Bone marrow (tissue), 2 donors: ENCODE measurements at regions not wholly inside any gene's neighbourhood (a gene's known extent, or its start where the extent isn't known, plus 50 kb on each side); places are given as distances from the start of the nearest gene placed in this dataset.

Experiments used
- DNase-seq, 2 donors: peaks; one replicate each; lab custom pipeline; 2025; lab: John Stamatoyannopoulos, UW

DNA sequence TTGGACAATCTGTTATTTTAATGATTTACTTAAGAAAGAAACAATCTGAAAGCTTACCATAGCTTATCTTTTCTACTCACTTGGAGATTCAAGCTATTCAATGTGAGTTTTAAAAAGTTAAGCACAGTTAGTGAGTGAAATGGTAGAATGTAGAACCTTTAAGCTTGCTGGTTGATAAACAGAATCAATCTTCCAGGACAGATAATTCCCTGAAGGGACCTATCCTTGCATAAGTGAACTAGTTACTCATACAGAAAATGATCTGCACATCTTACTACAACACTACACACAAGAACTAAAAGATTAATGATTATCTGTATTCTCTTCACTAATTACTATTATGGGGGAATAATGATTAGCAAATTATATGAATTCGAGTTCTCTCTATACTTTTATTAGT is 165.6 kb downstream of the PALM2AKAP2 start:
- no peak for DNase-seq

DNA sequence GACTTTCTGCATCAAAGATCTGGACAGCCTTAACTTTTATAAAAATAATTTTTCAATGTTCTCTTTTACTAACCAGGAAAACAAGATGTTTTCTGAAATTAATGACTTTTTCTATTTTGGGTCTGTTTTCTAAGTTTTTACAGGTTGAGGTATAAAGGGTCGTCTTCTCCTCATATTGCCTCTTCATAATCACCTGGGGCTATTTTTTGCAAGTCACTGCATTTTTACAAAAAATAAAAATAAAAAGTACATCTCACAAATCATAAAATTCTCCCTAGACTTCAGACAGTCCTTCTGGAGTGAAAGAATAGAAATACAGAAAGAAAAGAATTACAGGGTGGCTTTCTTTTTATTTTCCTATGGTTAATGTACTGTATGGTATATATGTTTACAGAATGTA is 168.5 kb downstream of the PALM2AKAP2 start:
- DNase-seq = no peak

DNA sequence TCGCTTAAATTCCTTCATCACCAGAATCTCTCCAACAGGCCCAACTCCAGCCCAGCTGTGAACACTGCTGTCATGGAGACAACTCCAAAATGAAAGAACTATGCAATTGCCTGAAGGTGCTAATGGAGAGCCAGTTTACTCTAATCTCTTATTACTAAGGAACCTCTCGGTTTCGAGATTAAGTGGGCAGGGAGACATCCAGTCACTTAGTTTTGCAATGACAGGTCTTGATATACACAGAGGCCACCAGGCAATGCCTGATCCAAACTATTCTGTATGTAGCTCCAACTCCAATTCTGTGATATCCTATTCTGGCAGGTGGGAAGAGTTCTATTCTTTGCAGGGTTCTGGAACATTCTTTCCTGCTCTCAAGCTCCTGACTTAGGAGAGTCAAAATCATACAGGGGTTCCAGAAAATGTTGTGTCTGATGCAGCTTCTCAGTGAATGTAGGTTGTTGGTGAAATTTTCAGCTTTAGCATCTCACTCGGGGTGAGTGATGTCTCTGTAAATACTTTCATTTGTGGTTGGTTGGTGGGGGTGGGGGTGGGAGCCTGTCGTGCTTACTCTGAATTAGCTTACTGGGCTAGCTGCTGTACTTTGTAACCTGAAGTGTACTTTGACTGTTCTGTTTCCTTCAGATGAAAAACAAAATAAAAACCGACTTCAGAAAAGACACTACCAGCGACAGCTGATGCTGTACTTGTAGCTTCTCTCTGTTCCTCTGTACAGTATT is 170.9 kb downstream of the PALM2AKAP2 start:
- no peak for DNase-seq

DNA sequence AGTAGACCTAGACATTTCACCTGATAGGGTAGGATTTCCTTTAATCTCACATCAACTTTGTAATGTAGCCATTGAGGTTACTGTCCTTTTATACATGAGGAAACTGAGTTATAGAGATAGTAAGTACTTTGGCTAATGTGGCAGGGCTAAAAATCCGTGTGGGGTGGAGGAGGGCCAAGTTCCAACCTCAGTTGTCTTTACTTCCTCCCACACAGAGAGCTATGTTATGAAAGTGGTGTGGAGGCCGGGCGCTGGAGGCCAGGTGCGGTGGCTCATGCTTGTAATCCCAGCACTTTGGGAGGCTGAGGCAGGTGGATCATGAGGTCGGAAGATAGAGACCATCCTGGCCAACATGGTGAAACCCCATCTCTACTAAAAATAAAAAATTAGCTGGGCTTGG is 173.3 kb downstream of the PALM2AKAP2 start:
- no peak for DNase-seq

DNA sequence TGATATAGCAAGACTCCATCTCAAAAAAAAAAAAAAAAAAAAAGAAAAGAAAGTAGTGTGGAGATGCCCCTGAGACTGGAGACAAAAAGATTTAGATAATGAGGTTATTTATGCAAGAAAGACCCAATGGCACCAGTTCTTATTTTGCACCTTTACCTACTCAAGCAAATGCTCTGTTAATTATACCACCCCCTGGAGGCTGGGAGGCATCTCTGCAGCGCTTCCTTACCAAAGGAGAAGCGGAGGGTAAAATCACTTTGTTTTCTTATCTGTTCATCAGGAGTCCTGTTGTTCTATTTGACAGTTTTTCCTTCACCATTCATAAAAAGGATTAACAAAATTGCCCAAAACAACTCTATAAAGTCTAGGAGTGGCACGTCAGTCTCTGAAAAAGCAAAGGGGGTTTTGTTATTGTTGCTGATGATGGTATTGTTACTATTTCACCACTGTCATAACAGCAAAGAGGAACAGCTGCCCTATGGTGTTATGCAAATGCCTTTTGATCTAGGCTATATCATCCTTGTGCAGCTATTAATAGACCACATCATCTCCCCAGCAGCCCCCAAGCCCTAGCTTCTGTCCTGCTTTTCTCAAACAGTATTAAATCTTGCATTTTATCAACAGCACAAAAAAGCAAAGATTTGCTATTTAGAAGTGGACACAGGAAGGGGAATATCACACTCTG is 174.0 kb downstream of the PALM2AKAP2 start:
- DNase-seq = no peak

DNA sequence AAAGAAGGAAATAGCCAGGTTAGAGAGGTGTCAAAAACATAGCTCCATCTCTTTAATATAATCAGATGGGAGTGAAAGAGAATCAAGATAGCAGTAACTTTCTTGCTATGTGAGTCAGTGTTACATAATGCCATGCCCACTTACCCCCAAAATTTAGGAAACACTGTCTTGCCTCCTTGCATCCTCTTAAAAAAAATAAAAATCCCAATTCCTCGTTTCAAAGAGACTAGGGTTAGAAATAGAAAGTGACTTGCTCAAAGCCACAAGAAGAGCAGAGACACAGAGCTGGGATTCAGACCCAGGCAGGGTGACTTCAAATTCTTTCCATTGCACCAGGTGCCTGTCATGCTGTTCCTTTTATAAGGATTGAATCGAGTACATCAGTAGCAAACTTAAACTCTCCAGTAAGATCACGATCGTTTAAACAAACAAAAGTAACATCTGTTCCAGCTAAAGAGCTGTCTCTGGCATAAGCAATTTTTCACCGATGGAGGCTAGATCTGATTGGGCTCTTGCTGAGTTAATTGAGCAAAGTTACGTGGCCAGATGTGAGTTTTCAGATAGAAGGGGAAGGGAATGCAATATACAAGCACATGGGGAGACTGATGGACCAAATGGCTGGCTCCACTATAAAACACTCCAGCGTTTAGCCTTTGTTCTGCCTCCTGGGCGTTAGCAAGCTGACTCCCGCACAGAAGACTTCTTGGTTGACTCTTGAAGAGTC is 176.9 kb downstream of the PALM2AKAP2 start:
- DNase-seq = no peak

DNA sequence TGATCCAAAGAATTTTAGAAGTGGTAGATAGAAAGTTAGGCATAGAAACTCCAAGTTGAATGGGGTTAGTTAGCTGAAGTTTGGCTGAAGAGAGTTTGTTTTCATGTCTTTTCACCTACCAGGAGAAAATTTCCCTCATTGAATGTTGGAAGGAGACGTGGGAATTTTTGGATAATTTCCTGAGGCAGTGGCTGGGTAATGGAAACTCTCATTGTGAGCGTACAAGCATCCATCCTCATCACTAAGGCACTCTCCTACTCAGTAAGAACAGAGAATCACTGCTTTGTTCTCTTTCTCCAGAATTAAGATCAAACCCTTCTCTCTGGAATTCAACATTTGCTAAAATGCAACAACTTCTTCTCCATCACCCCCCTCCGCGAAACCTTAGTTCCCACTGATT is 179.7 kb downstream of the PALM2AKAP2 start:
- DNase-seq = no peak

DNA sequence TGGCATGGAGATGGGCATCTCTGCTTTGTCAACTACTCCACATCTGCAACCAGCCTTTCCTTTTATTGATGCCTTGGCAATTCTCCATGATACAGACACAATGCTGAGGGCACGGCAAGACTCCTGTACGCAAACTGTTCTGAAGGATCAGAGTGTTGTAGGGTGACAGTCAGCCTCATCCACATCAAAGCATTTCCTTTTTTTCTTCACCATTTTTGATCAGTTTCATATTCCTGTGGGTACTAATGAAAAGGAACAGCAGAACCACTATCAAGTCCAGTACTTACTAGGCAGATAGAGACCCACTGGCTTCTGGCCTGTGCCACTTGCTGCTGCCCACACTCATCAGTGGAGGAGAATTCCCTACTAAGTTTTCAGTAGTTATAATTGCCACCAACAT is 181.6 kb downstream of the PALM2AKAP2 start:
- DNase-seq = no peak

DNA sequence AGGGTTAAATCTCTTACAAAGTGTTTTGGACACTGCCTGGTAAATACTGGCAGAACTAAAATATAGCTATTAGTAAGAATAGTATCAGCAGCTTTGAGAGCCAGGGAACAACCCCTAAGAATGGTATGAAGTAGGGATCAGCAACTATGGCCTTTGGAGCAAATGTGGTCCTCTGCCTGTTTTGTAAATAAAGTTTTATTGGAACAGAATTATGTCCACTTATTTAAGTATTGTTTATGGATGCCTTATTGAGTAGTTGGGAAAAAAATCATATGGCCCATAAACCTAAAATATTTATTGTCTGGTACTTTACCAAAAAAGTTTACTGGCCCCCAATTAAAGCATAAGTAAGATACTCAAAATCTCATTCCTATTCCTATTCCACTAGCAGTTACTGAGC is 182.2 kb downstream of the PALM2AKAP2 start:
- no peak for DNase-seq

DNA sequence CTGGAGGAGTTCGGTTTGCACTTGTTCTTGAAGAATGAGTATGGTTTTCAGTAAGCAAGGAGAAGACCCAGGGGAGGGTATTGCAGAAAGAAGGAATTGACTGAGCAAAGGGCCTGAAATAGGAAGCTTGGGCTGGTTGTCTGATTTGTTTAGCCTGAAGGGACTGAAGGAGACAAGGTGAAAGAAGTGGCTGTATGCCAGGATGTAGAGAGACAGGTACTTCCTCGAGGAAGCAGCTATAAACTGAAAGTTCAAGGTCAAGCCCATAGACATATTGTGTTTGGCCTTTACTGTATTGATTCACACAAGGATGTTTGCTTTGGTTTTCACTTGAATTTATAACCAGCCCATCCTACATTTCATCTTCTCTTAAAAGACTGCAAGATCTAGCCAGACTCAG is 183.1 kb downstream of the PALM2AKAP2 start:
- DNase-seq = no peak

DNA sequence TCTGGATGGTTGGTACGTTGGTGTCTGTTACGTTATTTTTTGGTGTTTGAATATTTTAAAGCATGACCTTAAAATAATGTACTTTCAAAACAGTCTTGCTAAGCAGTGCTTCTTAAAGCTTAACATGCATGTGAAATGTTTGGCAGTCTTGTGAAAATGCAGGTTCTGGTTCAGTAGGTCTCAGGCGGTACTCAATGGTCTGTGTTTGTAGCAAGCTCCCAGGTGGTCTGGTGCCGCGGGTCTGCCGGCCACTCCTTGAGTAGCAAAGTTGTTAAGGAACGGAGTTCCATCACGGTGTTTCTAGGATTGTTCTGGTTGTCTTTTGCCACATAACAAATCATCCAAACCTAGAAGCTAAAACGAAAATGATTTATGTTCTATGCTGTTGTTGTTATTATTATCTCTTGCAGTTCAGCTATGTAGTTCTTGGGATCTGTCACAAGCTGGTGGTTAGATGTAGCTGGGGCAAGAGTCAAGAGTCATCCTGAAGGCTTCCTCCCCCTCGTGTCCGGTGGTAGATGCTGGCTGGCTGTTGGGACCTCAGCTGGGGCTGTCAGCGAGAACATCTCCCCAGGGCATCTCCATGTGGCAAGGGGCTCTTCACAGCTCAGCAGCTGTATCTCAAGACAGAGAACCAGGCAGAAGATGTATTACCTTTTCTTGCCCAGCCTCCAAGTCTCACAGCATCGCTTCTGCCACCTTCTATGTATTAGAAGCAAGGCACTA is 186.8 kb downstream of the PALM2AKAP2 start:
- DNase-seq = no peak

DNA sequence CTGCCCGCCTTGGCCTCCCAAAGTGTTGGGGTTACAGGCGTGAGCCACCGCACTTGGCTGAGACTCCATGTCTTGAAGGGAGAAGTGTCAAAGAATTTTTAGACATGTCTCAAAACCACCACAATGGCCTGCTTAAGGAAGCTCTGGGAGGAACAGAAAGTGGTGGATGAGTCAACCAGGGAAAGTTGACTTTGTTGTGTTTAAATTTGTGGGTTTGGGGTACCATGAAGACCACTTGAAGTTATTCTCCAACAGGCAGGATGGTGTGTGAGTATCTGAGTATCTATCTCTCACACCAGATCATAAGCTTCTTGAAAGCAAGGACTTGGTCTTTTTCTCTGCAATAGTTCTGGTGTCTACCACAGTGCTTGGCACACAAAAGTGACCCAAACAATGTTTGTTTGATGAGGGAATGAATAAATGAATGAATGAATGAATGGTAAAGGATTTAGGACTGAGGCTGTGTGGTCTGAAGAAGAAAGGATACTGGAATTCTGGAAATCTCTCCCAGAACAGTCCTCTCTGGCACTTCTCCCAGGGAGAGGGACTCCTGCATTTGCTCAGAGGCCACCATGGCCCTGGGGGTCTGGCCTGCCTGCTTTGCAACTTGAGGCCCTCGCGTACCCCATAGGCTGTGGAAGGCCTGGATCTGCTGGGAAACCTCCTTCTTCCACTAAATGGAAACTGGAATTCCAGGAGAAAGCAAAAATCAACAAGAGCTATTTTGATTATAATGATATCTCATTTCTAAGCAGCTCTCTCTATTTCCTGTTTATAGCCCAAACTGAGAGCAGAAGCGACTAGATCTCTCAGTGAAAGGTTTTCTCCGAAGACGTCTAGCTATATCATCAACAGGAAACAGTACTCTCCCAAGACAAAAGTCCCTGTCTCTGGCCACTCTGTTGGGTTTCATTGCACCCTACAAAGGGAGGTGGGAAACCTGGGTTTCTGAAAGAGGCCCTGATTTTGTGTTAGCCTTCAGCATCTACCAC is 187.9 kb downstream of the PALM2AKAP2 start:
- DNase-seq = peak in 1 of 2 donors; percentile 13

DNA sequence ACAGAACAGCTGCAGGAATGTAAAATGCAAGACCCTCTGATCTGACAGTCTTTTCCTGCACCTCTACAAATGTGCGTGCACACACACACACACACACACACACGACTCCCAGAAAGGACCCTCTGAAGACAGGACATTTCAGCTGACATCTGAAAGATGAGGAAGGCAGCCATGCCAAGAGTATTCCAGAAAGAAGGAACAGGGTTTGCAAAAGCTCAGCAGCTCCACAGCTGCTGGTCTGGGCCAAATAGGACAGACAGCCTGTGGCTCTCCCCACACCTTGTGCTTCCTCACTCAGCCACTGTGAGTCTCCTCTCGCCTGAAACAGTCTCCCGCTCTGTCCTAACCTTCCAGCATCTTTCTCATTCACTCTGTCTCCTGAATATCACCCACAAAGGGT is 189.0 kb downstream of the PALM2AKAP2 start:
- DNase-seq = no peak

DNA sequence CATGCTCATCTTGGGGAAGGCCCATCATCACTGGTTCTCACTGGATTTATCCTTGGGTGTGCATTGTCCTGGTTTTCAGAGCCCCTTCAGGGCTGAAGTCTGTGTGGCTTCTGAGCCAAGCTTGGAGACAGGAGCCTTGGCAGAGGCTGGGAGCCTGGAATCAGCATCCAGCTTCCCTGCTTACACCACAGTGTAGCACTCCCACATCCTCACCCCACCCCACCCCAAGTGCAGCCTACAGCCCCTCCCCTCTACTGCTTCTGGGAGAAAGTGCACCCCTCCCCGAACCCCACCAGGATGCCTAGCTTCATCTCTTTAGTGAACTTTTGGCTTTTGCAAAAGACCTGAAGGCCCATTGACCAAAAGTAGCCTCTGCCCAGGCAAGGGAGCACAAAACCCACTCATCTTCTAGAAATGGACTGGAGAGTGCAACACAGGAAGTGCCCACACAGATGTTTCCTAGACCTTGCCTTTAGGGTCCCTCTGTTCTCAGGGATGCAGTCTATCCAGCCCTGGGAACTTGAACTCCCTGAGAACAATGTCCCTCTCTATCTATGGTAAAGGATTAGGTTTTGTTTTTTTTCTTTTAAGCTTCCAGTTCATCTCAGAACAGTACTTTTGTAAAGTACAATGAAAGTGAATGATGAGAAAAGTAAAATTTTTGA is 189.7 kb downstream of the PALM2AKAP2 start:
- DNase-seq = peak in 1 of 2 donors; percentile 23

DNA sequence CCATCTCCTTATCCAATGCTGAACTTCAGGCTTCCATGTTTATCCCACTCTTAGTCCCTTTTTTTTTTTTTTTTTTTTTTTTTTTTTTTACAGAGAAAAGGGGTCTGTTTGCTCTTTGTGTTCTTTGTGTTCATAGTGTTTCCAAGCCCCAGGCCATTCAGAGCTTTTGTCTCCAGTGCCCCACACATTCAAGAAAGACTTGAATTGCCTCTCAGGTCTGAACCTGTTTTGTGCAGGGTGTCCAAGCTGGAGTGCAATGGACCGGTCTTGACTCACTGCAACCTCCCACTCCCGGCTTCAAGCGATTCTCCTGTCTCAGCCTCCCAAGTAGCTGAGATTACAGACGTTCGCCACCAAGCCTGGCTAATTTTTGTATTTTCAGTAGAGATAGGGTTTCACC is 191.2 kb downstream of the PALM2AKAP2 start:
- no peak for DNase-seq

DNA sequence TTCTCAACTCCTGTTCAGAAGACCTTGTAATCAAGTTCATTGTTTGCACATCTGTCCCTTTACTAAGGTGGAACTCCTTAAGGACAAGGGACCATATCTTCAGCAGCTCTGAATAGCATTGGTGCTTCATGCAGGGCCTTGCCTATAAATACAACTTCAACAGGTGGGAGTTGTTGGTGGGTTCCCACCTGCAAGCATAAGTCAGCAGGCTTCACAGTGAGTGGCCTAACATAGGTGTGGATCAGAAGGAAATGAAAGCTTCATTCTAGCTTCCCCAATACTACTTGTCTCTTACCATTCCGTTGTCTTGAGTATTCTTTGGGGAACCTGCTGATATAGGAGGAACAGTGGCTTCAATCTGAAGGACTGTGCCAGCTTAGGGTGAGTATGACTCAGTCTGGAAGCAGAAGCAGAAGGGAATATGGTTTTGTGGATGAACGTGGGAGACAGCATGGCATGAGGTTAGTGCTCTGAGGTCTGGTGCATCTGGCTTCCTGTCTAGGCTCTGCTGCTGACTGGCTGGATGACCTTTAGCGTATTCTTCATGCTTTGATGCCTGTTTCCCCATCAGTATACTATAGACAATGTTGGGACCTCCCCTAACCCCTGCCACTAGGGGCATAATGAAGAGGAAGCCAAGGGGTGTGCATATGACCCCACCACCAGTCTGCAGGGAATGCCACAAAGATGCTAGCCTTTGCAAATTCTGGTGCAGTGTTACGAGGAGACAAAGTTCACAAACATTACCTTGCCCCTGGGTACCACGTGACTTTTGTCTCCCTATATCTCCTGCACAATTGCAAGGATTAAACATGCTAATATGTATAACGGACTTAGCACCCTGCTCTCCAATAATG is 192.3 kb downstream of the PALM2AKAP2 start:
- peak in 1 of 2 donors; percentile 83 for DNase-seq

DNA sequence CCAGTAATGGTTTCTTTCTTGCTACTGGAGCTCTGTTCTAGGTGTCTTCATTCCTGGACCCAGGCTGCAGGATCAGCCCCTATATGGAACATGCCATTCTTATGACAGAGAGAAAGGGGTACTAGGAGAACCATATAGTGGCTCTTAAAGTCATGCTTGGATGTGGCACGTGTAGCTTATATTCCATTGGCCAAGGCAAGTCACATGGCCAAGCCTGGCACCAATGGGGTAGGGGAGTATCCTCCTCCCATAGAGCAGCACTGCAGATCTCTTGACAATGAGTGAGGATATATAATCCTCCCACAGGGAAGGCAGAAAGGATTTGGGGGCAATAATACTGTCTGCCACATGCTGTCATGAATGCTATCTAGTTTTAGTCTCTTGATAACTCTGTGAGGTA is 193.3 kb downstream of the PALM2AKAP2 start:
- no peak for DNase-seq

DNA sequence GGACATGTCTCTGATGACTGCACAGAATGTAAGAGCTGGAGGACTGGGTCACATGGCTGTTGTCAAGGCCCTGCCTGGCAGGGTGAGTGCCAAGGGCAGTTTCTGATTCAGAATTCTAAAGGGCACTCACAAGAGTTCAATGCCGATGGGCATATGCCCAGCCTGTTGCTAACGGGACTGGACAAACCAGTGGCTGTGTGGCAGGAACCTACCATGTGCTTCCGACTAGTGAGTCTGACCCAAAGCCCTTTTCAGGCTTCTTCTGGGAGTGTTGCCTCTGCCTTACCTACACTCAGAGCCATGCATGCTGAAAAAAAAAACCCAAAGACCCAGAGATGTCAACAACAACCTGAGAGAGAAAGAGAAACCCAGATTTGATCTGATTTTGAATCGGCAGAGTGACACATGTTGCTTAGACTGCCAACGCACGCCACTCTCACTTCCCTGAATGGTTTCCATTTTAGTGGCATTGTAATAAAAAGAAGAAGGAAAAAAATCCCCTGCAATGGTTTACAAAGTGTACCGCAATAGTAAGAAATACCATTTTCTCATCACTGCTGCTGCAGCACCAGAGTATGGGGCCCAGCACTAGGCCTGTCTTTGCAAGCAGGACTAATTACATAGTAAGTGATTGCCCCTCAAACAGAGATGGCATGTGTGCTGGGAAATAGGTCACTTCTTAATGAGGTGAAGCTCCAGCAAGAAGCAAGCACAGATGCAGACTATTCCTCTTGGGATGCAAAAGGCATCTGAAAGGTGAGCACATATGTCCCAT is 194.3 kb downstream of the PALM2AKAP2 start:
- no peak for DNase-seq

DNA sequence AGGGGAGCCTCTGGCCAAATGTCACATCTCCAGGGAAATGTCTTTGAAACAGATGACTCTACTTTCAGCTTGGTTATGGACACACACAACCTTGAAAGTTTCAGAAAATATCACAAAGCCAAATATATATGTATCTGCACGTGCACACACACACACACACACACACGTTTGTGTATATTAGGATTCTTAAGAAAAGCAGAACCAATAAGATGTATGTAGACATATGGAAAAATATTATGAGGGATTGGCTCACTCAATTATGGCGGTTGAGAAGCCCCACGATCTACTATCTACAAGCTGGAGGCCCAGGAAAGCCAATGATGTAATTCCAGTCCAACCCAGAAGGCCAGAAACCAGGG is 194.9 kb downstream of the PALM2AKAP2 start:
- no peak for DNase-seq
